COR-L47 (cell line): ENCODE measurements at regions not wholly inside any gene's neighbourhood (a gene's known extent, or its start where the extent isn't known, plus 50 kb on each side); places are given as distances from the start of the nearest gene placed in this dataset.
"Not testable (repeated sequence)": the region's sequence is repeated elsewhere in the genome, so short reads cannot be mapped to it uniquely, and the experiment has no call there.

Source experiments
- DNase-seq: peaks from one replicate; lab custom pipeline; 2025; lab: John Stamatoyannopoulos, UW

GRCh38 chr3:135558150-135558783 lies 407.3 kb upstream of the PPP2R3A start:
- DNase-seq, result no peak

- DNase-seq, result no peak
These were observed 406.6 kb upstream of the PPP2R3A start for GRCh38 chr3:135558906-135559305.

DNA sequence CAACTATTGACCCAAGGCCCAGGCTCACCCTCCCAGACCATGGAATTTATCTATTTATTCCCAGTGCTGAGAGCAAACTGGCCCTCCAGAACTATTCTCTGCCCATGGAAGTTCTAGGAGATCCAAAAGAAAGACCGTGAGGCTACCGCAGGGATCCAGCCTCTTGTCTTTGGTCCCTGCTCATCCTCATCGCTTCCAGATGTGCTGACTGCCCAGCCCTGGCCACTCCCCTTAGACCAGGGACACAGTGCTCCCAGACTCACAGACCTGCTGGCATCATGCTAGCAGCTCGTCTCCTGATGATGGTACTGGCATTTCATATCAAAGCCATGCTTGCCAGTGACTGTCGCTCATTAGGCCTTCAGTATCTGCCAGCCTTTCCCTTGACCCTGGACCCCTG lies 405.7 kb upstream of the PPP2R3A start:
- DNase-seq, result no peak

- no peak for DNase-seq
These were observed 404.7 kb upstream of the PPP2R3A start for GRCh38 chr3:135560847-135561246.

- no peak for DNase-seq
These were observed 400.8 kb upstream of the PPP2R3A start for GRCh38 chr3:135564696-135565095.

GRCh38 chr3:135565546-135565945 lies 400.0 kb upstream of the PPP2R3A start:
- DNase-seq, result no peak

DNA sequence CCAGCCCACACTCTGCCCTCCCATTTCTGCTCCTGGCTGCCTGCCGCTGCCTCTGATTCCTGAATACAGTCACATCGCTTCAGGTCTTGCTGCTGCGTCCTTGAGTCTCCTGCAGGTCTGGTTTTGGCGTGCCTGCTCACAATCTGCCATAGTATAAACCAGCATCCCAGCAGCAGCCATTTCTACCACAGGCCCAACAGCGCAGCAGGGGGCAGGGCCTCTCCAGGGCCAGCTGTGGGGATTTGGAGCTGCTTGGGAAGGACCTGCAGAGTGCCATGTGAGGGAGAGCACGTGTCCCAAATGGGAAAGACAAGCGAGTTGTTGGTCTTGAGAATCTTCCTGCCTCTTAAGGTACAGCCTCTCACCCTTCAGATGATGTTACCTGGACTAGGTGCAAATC lies 398.3 kb upstream of the PPP2R3A start:
- DNase-seq, result no peak

DNA sequence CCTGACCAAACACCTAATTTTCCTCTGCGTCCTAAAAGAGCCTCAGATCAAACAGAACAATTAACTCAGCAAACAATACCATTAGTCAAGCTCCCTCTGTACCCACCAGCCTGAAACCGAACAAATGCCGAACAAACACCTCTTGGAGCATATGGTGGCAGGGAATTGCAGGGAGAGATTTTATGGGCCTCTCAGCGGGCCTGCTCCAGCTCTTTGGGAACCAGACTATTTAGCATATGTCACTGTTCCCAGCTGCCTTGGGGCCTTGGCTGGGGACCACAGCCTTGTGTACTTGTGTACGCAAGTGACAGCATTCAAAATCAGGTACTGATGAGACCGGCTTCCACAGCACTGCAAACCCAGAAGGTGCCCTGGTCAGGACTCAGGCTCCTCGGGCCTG lies 388.8 kb upstream of the PPP2R3A start:
- peak; percentile 80 for DNase-seq

- no peak for DNase-seq
These were observed 383.7 kb upstream of the PPP2R3A start for GRCh38 chr3:135581806-135582205.

GRCh38 chr3:135582800-135583199 lies 382.7 kb upstream of the PPP2R3A start:
- no peak for DNase-seq

DNA sequence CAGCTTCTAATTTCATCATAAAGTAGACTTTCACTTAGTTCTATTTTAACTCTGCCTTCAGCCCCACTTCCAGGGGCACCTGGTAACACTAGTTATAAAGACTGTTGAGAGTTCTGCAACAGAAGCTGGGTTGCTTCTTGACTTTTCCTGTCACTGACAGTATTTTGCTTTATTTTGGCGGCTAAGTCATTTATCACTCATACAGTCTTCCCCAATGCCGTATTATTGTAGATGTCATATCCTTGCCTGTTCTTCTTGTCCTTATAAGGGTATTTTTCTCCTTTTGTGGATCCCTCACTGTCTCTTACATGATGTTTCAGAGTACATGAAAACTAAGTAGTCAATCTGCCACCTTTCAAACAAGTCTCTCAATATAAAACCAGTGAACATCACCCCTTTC lies 369.0 kb upstream of the PPP2R3A start:
- DNase-seq, result no peak

DNA sequence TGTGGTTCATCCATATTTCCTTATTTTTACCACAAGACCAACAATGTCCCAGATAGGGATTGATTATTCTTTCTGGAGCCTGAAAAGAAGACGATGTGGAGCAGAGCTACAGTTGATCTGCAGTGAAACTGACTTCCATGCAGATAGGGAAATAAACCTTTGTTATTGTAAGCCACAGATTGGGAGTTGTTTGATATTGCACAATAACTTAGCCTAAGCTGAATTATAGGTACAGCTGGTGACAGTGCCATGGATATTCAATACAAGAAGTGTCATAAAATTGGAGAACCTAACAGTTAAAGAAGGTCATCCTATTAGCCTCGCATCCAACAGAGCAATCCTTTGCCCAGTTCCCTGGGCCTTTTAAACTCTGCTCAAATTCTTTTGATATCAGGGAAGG lies 367.7 kb upstream of the PPP2R3A start:
- DNase-seq, result no peak

DNA sequence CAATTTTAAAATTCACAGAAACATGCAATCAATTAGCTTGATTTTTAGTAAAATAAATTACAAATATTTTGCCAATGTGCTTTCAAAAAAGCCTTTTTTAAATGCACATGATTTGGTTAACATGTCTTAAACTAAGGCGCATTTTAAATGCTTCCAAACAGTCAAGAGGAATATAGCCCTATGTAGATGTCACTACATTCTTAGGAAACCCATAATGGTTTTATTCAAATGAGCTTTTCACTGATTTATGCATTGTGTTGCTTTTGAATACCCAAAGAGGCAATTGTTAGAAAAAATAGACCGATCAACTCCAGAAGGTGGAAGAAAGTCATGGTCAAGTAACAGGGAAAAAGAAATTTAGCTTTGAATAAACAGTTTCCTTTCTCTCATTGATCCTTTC lies 366.9 kb upstream of the PPP2R3A start:
- DNase-seq, result no peak

DNA sequence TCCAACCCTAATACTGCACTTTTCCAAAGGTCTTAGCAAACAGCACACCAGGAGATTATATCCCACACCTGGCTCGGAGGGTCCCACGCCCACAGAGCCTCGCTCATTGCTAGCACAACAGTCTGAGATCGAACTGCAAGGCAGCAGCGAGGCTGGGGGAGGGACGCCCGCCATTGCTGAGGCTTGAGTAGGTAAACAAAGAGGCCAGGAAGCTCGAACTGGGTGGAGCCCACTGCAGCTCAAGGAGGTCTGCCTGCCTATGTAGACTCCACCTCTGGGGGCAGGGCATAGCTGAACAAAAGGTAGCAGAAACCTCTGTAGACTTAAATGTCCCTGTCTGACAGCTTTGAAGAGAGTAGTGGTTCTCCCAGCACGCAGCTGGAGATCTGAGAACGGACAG lies 361.0 kb upstream of the PPP2R3A start:
- not testable (repeated sequence) for DNase-seq

DNA sequence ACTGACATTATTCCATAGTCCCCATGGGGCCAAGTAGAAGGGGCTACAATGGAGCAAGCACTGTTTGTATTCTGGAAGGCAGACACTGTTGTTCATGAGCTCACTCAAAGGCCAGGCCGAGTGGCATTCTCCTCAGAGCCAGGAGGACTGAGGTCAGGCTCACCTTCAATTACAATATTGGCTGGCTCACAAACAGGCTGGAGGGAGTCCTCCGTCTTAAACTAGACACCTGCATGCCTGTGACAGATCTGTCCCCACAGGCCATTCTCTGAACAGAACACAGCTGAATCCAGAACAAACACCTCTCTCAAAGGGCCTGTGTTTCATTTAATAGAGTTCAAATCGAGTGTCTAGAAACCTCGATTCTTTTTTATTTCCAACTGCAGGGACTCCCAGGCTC lies 347.4 kb upstream of the PPP2R3A start:
- no peak for DNase-seq

GRCh38 chr3:135621184-135621920 lies 344.2 kb upstream of the PPP2R3A start:
- DNase-seq, result no peak

DNA sequence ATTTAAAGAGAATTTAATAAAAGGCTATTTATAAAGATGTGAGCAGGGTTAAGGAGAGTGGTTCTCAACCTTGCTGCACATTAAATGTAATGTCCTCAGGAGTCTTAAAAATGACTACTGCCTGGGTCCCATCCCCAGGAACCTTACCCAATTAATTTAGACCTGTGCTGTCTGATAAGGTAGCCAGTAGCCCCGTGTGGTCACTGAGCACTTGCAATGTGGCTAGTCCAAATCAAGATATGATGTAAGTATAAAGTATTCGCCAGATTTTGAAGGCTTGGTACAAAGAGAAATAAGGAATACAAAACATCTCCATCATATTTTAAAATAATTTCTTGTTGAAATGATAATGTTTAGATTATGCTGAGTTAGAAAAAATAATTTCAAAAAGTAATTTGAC lies 343.3 kb upstream of the PPP2R3A start:
- no peak for DNase-seq

GRCh38 chr3:135622656-135623055 lies 342.9 kb upstream of the PPP2R3A start:
- no peak for DNase-seq

DNA sequence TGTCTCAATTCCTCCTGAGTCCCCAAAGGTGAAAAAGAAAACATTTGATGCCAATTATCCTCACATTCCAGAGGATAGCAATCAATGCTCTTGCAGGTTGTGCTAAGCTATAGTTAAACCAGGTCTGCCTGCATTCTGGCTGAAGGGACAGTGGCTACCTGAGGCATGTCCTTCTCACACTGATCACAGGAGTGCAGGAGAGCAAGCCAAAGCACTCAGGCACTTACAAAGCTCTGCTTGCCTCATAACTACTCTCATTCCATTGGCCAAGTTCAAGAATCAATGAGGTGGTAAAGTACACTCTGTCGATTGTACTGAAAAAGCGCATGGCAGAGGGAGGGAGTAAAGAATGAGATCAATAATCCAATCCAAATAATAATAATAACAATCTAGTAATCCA lies 342.0 kb upstream of the PPP2R3A start:
- no peak for DNase-seq

DNA sequence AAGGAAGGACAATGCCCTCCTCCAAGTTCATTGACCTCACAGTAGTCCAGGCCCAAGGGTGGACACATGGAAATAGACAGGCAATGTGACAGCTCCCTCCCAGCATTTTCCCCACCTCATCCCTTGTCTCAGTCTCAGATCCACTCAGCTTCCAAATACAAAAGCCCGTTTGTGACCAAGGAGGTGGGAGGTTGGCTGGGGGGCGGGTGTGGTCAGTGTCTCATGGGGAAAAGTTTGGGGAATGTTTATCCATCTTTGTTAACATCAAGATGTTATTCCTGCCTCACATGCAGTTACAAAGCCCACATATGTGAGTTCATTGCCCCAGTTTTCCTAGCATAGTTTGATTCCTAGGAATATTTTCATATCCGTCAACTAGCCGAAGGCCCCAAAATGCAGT lies 338.5 kb upstream of the PPP2R3A start:
- no peak for DNase-seq

- DNase-seq, result no peak
These were observed 335.7 kb upstream of the PPP2R3A start for GRCh38 chr3:135629701-135630408.

- no peak for DNase-seq
These were observed 332.9 kb upstream of the PPP2R3A start for GRCh38 chr3:135632556-135633065.

DNA sequence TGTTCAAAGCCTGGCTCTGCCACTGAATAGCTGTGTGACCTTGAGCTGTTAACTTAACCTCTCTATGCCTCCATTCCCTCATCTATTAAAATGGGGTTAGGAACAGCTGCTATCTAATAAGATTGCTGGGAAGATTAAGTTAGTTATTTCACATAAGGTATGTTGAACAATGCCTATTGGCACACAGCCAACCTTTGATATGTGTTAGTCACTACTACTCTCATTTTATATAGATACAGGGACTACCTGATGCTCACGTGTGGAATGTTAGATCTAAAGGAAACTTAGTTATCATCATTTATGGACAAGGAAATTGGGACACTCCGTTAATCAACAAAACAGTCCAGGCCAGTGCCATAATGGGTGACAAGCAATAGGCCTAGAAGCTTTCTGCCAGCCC lies 332.4 kb upstream of the PPP2R3A start:
- no peak for DNase-seq
